Neural progenitor cell (in vitro differentiated cells): ENCODE measurements at regions not wholly inside any gene's neighbourhood (a gene's known extent, or its start where the extent isn't known, plus 50 kb on each side); places are given as distances from the start of the nearest gene placed in this dataset.

Experiments
- DNase-seq: peaks from one replicate; pipeline ENCODE4 v3.0.0-alpha.2; 2016; ENCODE audit warnings: low spot score
- H2AFZ ChIP-seq: fragments of 200-600 bp; sonication (generic); replicated peaks from 2 replicates; pipeline ENCODE4 v1.6.1; 2016; ENCODE audit warnings: antibody characterized with exemption
- H3F3A ChIP-seq: fragments of 200-600 bp; sonication (generic); 2 replicates; pipeline ENCODE4 v1.6.1; 2016; ENCODE audit warnings: antibody characterized with exemption, low read depth
- H3K27ac ChIP-seq: fragments of 200-600 bp; sonication (generic); 2 replicates; pipeline ENCODE4 v1.5.1; 2016; ENCODE audit warnings: mild to moderate bottlenecking
- H3K27me3 ChIP-seq: fragments of 200-600 bp; sonication (generic); 2 replicates; pipeline ENCODE4 v1.6.1; 2016; ENCODE audit warnings: mild to moderate bottlenecking, moderate library complexity
- H3K36me3 ChIP-seq: fragments of 200-600 bp; sonication (generic); 2 replicates; pipeline ENCODE4 v1.5.1; 2016
- H3K4me1 ChIP-seq: fragments of 200-600 bp; sonication (generic); 2 replicates; pipeline ENCODE4 v1.6.1; 2016; ENCODE audit warnings: mixed run types
- H3K4me2 ChIP-seq: fragments of 200-600 bp; sonication (generic); 2 replicates; pipeline ENCODE4 v1.6.1; 2016
- H3K4me3 ChIP-seq: fragments of 200-600 bp; sonication (generic); 2 replicates; pipeline ENCODE4 v1.5.1; 2016
- H3K79me2 ChIP-seq: fragments of 200-600 bp; sonication (generic); 2 replicates; pipeline ENCODE4 v1.6.1; 2016; ENCODE audit warnings: low read depth
- H3K9ac ChIP-seq: fragments of 200-600 bp; sonication (generic); 2 replicates; pipeline ENCODE4 v1.6.1; 2016
- H3K9me3 ChIP-seq: fragments of 200-600 bp; sonication (generic); 2 replicates; pipeline ENCODE4 v1.5.1; 2016; ENCODE audit warnings: low read depth
- H4K20me1 ChIP-seq: fragments of 200-600 bp; sonication (generic); 2 replicates; pipeline ENCODE4 v1.6.1; 2016; ENCODE audit warnings: low read depth
- H3K27ac Mint-ChIP-seq: 3 replicates; pipeline ENCODE4 v1.8.0; 2021; ENCODE audit warnings: mixed read lengths
- H3K27me3 Mint-ChIP-seq: 2 replicates; pipeline ENCODE4 v1.8.0; 2022; ENCODE audit warnings: low read depth, mild to moderate bottlenecking, inconsistent platforms, moderate library complexity, mixed read lengths; ENCODE audit not compliant: insufficient read depth
- H3K36me3 Mint-ChIP-seq: 3 replicates; pipeline ENCODE4 v1.8.0; 2021; ENCODE audit warnings: mixed read lengths
- H3K4me1 Mint-ChIP-seq: 3 replicates; pipeline ENCODE4 v1.8.0; 2021; ENCODE audit warnings: mixed read lengths
- H3K4me3 Mint-ChIP-seq: 3 replicates; pipeline ENCODE4 v1.8.0; 2021; ENCODE audit warnings: mild to moderate bottlenecking, moderate library complexity, mixed read lengths
- H3K9me3 Mint-ChIP-seq: 3 replicates; pipeline ENCODE4 v1.8.0; 2020; ENCODE audit warnings: mixed read lengths
- EZH2 ChIP-seq: fragments of 200-600 bp; sonication (generic); IDR thresholded peaks from 2 replicates; pipeline ENCODE4 v1.6.1; 2017; ENCODE audit warnings: antibody characterized with exemption, mild to moderate bottlenecking, moderate library complexity
- EZH2phosphoT487 ChIP-seq: fragments of 200-600 bp; sonication (generic); IDR thresholded peaks from 2 replicates; pipeline ENCODE4 v1.6.1; 2017; ENCODE audit warnings: antibody characterized with exemption
- TF ChIP-seq, protein P1 (sequence below): fragments of 200-600 bp; sonication (generic); IDR thresholded peaks from 2 replicates; pipeline ENCODE4 v1.5.1; 2017; ENCODE audit warnings: antibody characterized with exemption, mild to moderate bottlenecking

DNA sequence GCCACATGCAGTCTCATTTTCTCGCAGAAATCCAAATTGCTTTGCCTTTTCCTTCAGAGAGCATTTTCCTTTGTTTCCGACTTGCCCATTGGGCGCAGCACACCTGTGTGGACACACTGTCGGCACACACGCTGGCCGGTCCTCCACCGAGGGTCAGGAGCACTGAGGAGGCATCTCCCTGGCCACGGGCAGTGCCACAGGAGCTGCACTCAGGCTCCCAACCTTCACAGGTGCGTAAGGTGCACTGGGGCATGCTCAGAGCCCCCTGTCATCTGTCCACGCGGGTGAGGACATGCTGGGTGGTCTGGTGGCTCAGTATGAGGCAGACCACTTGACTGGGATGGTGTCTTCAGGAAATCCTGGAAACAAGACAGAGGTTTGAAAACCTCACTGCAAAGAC, 779.1 kb downstream of the BRD1 start:
- Mint-ChIP-seq H3K4me3 (no peak overlapping the region), H3K27me3 (peaks cover 7% of the 10 kb centered on the region)

DNA sequence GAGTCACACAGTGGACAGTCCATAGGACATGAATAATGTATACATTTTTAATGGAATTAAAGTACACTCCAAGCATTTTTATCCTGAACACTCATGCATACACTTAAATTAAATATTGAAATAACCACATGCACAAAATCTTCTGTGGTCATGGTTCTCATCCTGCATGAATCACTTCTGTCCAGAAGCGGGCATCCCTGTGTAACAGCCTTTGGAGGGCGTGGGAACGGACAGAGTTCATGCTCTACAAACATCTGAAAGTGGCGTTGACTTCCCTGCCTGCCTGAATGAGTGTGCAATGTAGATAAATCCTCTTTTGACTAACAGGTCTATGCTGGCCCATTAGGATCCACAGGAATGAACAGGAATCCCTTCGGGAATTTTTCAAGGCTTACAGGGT, 780.2 kb downstream of the BRD1 start:
- Mint-ChIP-seq H3K27me3 (peaks cover 7% of the 10 kb centered on the region), H3K4me3 (no peak overlapping the region), H3K36me3 (no peaks in the 10 kb centered on the region), H3K9me3 (no peaks in the 10 kb centered on the region), H3K4me1 (peaks cover 12% of the 10 kb centered on the region), H3K27ac (no peak overlapping the region)
- TF ChIP-seq EZH2phosphoT487 (no peak), EZH2 (no peak)
- TF ChIP-seq, protein P1, sequence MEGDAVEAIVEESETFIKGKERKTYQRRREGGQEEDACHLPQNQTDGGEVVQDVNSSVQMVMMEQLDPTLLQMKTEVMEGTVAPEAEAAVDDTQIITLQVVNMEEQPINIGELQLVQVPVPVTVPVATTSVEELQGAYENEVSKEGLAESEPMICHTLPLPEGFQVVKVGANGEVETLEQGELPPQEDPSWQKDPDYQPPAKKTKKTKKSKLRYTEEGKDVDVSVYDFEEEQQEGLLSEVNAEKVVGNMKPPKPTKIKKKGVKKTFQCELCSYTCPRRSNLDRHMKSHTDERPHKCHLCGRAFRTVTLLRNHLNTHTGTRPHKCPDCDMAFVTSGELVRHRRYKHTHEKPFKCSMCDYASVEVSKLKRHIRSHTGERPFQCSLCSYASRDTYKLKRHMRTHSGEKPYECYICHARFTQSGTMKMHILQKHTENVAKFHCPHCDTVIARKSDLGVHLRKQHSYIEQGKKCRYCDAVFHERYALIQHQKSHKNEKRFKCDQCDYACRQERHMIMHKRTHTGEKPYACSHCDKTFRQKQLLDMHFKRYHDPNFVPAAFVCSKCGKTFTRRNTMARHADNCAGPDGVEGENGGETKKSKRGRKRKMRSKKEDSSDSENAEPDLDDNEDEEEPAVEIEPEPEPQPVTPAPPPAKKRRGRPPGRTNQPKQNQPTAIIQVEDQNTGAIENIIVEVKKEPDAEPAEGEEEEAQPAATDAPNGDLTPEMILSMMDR = no peak
- Histone ChIP-seq H2AFZ (no peak overlapping the region), H3K4me2 (no peak overlapping the region), H3K9ac (no peak overlapping the region), H3K36me3 (no peaks in the 10 kb centered on the region), H3K9me3 (no peaks in the 10 kb centered on the region), H4K20me1 (no peaks in the 10 kb centered on the region), H3K27ac (no peak overlapping the region), H3F3A (no peaks in the 10 kb centered on the region), H3K4me3 (no peak overlapping the region), H3K27me3 (no peaks in the 10 kb centered on the region), H3K79me2 (no peaks in the 10 kb centered on the region), H3K4me1 (no peaks in the 10 kb centered on the region)
- DNase-seq = no peak

More for the DNA sequence above, 779.1 kb downstream of the BRD1 start:
- DNase-seq = no peak
- H3K27ac ChIP-seq = no peak overlapping the region
- peaks cover 7% of the 10 kb centered on the region for H3K4me1 Mint-ChIP-seq
- H3K9me3 ChIP-seq = no peaks in the 10 kb centered on the region
- no peaks in the 10 kb centered on the region for H3K9me3 Mint-ChIP-seq
- H3K9ac ChIP-seq = no peak overlapping the region
- H3K36me3 Mint-ChIP-seq = no peaks in the 10 kb centered on the region
- H3K4me3 ChIP-seq = no peak overlapping the region
- H3K79me2 ChIP-seq = no peaks in the 10 kb centered on the region
- no peaks in the 10 kb centered on the region for H3K27me3 ChIP-seq
- H3K4me2 ChIP-seq = no peak overlapping the region
- no peak overlapping the region for H2AFZ ChIP-seq
- H3K4me1 ChIP-seq = no peaks in the 10 kb centered on the region
- H3F3A ChIP-seq = no peaks in the 10 kb centered on the region
- no peak overlapping the region for H3K27ac Mint-ChIP-seq
- TF ChIP-seq EZH2phosphoT487 (no peak), EZH2 (no peak)
- TF ChIP-seq, protein P1 = no peak
- H4K20me1 ChIP-seq = no peaks in the 10 kb centered on the region
- H3K36me3 ChIP-seq = no peaks in the 10 kb centered on the region

DNA sequence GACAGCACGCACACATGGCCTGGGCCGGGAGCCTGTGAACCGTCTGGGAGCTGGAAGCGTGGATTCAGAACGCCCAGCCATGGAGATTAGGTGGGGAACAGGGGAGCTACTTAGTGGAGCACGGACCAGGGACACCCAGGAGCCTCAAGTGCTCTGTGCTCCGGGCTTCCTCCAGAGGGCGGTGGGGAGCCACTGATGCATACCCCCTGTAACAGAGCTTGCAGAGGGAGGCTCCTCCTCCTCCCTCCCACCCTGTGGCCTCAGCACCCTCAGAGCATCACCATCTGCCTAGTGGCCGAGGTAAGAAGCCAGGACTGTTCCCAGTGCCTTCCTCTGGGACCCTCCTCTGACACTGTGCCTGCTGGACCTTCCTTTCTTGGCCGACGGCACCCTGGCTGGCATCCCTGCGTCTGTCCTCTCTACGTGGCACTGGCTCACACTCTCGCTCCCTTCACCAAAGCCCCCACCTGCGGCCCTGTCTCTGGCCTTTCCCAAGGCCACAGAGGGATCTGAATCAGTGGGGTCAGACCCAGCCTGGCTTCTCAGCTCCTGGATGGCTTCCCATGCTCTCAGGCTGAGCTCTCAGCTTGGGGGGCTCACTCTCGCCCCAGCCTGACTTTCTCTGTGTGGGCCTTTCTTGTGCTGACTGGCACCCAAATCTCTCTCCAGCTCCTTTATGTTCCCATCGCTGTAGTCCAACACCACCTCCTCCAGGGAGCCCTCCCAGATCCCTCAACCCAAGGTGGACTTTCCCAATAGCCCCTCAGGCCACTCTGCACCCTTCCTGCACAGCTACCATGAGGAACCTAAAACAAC, 780.9 kb downstream of the BRD1 start:
- DNase-seq = peak; percentile 86
- no peaks in the 10 kb centered on the region for H3K9me3 ChIP-seq

More for the DNA sequence above, 780.9 kb downstream of the BRD1 start:
- no peak overlapping the region for H3K9ac ChIP-seq
- Mint-ChIP-seq H3K4me1 (peaks cover 11% of the 10 kb centered on the region), H3K9me3 (no peaks in the 10 kb centered on the region), H3K27ac (peak overlapping the region; percentile 80), H3K36me3 (no peaks in the 10 kb centered on the region), H3K27me3 (peaks cover 7% of the 10 kb centered on the region), H3K4me3 (peak overlapping the region; percentile 49)
- H3K4me2 ChIP-seq = no peak overlapping the region
- TF ChIP-seq EZH2phosphoT487 (no peak), EZH2 (no peak)
- TF ChIP-seq, protein P1 = peak; percentile 76
- no peaks in the 10 kb centered on the region for H3F3A ChIP-seq
- H3K27ac ChIP-seq = no peak overlapping the region
- no peak overlapping the region for H2AFZ ChIP-seq
- no peak overlapping the region for H3K4me3 ChIP-seq
- H3K36me3 ChIP-seq = no peaks in the 10 kb centered on the region
- H3K27me3 ChIP-seq = no peaks in the 10 kb centered on the region
- H3K79me2 ChIP-seq = no peaks in the 10 kb centered on the region
- no peaks in the 10 kb centered on the region for H4K20me1 ChIP-seq
- no peaks in the 10 kb centered on the region for H3K4me1 ChIP-seq
